ENCODE measurements at regions not wholly inside any gene's neighbourhood (a gene's known extent, or its start where the extent isn't known, plus 50 kb on each side); places are given as distances from the start of the nearest gene placed in this dataset.
"Not testable (repeated sequence)": the region's sequence is repeated elsewhere in the genome, so short reads cannot be mapped to it uniquely, and the experiment has no call there.

GRCh38 chr18:34951625-34952379, 89.4 kb upstream of the MAPRE2 start:
- H3K4me3 ChIP-seq (IDR thresholded peaks at IDR 0.05; ENCODE audit: insufficient read depth, low read depth, low read length): no peak overlapping the region
- H3K36me3 ChIP-seq (ENCODE audit: insufficient read depth): no peaks in the 10 kb centered on the region
- H2AFZ ChIP-seq (ENCODE audit: low read depth): no peak overlapping the region
- no peak overlapping the region for H3K9ac ChIP-seq
- H3K27ac ChIP-seq: no peak overlapping the region
- H3K27me3 ChIP-seq (ENCODE audit: insufficient read depth, low read depth): no peaks in the 10 kb centered on the region
- H4K20me1 ChIP-seq (ENCODE audit: insufficient read depth): peaks cover 4% of the 10 kb centered on the region; the same call in 1 of the 2 replicates
- no peaks in the 10 kb centered on the region for H3K4me1 ChIP-seq (ENCODE audit: low read depth, poor library complexity, severe bottlenecking)
- H3K79me2 ChIP-seq (ENCODE audit: insufficient read depth, low read depth): no peaks in the 10 kb centered on the region
- TF ChIP-seq CTCF (conservative IDR thresholded peaks at IDR 0.05; ENCODE audit: low read depth, low read length): no peak
- H3K4me2 ChIP-seq: no peak overlapping the region

- Histone ChIP-seq H3K4me2 (no peak overlapping the region), H3K4me3 (IDR thresholded peaks at IDR 0.05; ENCODE audit: insufficient read depth, low read depth, low read length) (no peak overlapping the region), H2AFZ (ENCODE audit: low read depth) (no peak overlapping the region), H4K20me1 (ENCODE audit: insufficient read depth) (no peaks in the 10 kb centered on the region), H3K27me3 (ENCODE audit: insufficient read depth, low read depth) (no peaks in the 10 kb centered on the region), H3K4me1 (ENCODE audit: low read depth, poor library complexity, severe bottlenecking) (no peaks in the 10 kb centered on the region), H3K79me2 (ENCODE audit: insufficient read depth, low read depth) (no peaks in the 10 kb centered on the region), H3K9ac (no peak overlapping the region), H3K27ac (no peak overlapping the region), H3K36me3 (ENCODE audit: insufficient read depth) (no peaks in the 10 kb centered on the region)
- TF ChIP-seq CTCF (conservative IDR thresholded peaks at IDR 0.05; ENCODE audit: low read depth, low read length): no peak
Observed at GRCh38 chr18:34953212-34953611, 88.0 kb upstream of the MAPRE2 start.

GRCh38 chr18:34955494-34955893, 85.7 kb upstream of the MAPRE2 start:
- H2AFZ ChIP-seq (ENCODE audit: low read depth); H3K9ac ChIP-seq; H3K27me3 ChIP-seq (ENCODE audit: insufficient read depth, low read depth); H3K79me2 ChIP-seq (ENCODE audit: insufficient read depth, low read depth); H3K36me3 ChIP-seq (ENCODE audit: insufficient read depth); H3K4me3 ChIP-seq (IDR thresholded peaks at IDR 0.05; ENCODE audit: insufficient read depth, low read depth, low read length); H3K4me1 ChIP-seq (ENCODE audit: low read depth, poor library complexity, severe bottlenecking); H3K4me2 ChIP-seq; H3K27ac ChIP-seq; H4K20me1 ChIP-seq (ENCODE audit: insufficient read depth): not testable (repeated sequence)

GRCh38 chr18:34956663-34957062, 84.5 kb upstream of the MAPRE2 start:
- Histone ChIP-seq H3K27ac (no peak overlapping the region), H2AFZ (ENCODE audit: low read depth) (no peak overlapping the region), H3K4me1 (ENCODE audit: low read depth, poor library complexity, severe bottlenecking) (no peaks in the 10 kb centered on the region), H3K4me2 (no peak overlapping the region), H3K27me3 (ENCODE audit: insufficient read depth, low read depth) (no peaks in the 10 kb centered on the region), H3K79me2 (ENCODE audit: insufficient read depth, low read depth) (no peaks in the 10 kb centered on the region), H4K20me1 (ENCODE audit: insufficient read depth) (no peaks in the 10 kb centered on the region; the same call in 1 of the 2 replicates), H3K4me3 (IDR thresholded peaks at IDR 0.05; ENCODE audit: insufficient read depth, low read depth, low read length) (no peak overlapping the region), H3K36me3 (ENCODE audit: insufficient read depth) (no peaks in the 10 kb centered on the region), H3K9ac (no peak overlapping the region)
- TF ChIP-seq CTCF (conservative IDR thresholded peaks at IDR 0.05; ENCODE audit: low read depth, low read length): no peak

- no peaks in the 10 kb centered on the region for H3K36me3 ChIP-seq (ENCODE audit: insufficient read depth)
- no peaks in the 10 kb centered on the region for H3K79me2 ChIP-seq (ENCODE audit: insufficient read depth, low read depth)
- TF ChIP-seq CTCF (conservative IDR thresholded peaks at IDR 0.05; ENCODE audit: low read depth, low read length): no peak
- no peaks in the 10 kb centered on the region for H3K27me3 ChIP-seq (ENCODE audit: insufficient read depth, low read depth)
- no peaks in the 10 kb centered on the region for H3K4me1 ChIP-seq (ENCODE audit: low read depth, poor library complexity, severe bottlenecking)
- no peak overlapping the region for H3K4me2 ChIP-seq
- H4K20me1 ChIP-seq (ENCODE audit: insufficient read depth): no peaks in the 10 kb centered on the region; the same call in 1 of the 2 replicates
- H2AFZ ChIP-seq (ENCODE audit: low read depth): no peak overlapping the region
- no peak overlapping the region for H3K27ac ChIP-seq
- H3K4me3 ChIP-seq (IDR thresholded peaks at IDR 0.05; ENCODE audit: insufficient read depth, low read depth, low read length): no peak overlapping the region
- H3K9ac ChIP-seq: no peak overlapping the region
Observed at GRCh38 chr18:34957119-34957863, 83.9 kb upstream of the MAPRE2 start.
